CD1c-positive myeloid dendritic cell (primary cell): ENCODE measurements at regions not wholly inside any gene's neighbourhood (a gene's known extent, or its start where the extent isn't known, plus 50 kb on each side); places are given as distances from the start of the nearest gene placed in this dataset.

ENCODE experiments used
- DNase-seq: peaks from one replicate; pipeline ENCODE4 v3.0.0-alpha.2; 2016; ENCODE audit errors: extremely low spot score

- peak; percentile 2 for DNase-seq
These were observed 92.8 kb upstream of the DCBLD2 start for GRCh38 chr3:98994128-98994762.

- no peak for DNase-seq
These were observed 89.9 kb upstream of the DCBLD2 start for GRCh38 chr3:98991393-98991792.

GRCh38 chr3:98990657-98991056, 89.2 kb upstream of the DCBLD2 start:
- no peak for DNase-seq

- no peak for DNase-seq
These were observed 84.6 kb upstream of the DCBLD2 start for GRCh38 chr3:98986073-98986472.

- no peak for DNase-seq
These were observed 83.9 kb upstream of the DCBLD2 start for GRCh38 chr3:98985431-98985830.

GRCh38 chr3:98984024-98984423, 82.5 kb upstream of the DCBLD2 start:
- no peak for DNase-seq

- DNase-seq, result no peak
These were observed 80.9 kb upstream of the DCBLD2 start for GRCh38 chr3:98982351-98982750.

- no peak for DNase-seq
These were observed 79.6 kb upstream of the DCBLD2 start for GRCh38 chr3:98980915-98981596.

GRCh38 chr3:98979296-98979695, 77.8 kb upstream of the DCBLD2 start:
- DNase-seq, result no peak

- no peak for DNase-seq
These were observed 76.7 kb upstream of the DCBLD2 start for GRCh38 chr3:98978068-98978811.

GRCh38 chr3:98977520-98977919, 76.0 kb upstream of the DCBLD2 start:
- DNase-seq, result no peak

GRCh38 chr3:98974442-98974841, 72.9 kb upstream of the DCBLD2 start:
- no peak for DNase-seq

- DNase-seq, result no peak
These were observed 71.2 kb upstream of the DCBLD2 start for GRCh38 chr3:98972720-98973119.

GRCh38 chr3:98972155-98972554, 70.7 kb upstream of the DCBLD2 start:
- no peak for DNase-seq

- DNase-seq, result no peak
These were observed 69.7 kb upstream of the DCBLD2 start for GRCh38 chr3:98971169-98971681.

- DNase-seq, result no peak
These were observed 67.8 kb upstream of the DCBLD2 start for GRCh38 chr3:98969295-98969694.

- DNase-seq, result no peak
These were observed 67.3 kb upstream of the DCBLD2 start for GRCh38 chr3:98968824-98969223.

- no peak for DNase-seq
These were observed 66.9 kb upstream of the DCBLD2 start for GRCh38 chr3:98968347-98968746.

- no peak for DNase-seq
These were observed 66.3 kb upstream of the DCBLD2 start for GRCh38 chr3:98967758-98968157.

- DNase-seq, result no peak
These were observed 65.5 kb upstream of the DCBLD2 start for GRCh38 chr3:98966862-98967546.

- DNase-seq, result no peak
These were observed 64.9 kb upstream of the DCBLD2 start for GRCh38 chr3:98966434-98966833.

- DNase-seq, result no peak
These were observed 63.3 kb upstream of the DCBLD2 start for GRCh38 chr3:98964784-98965183.
